ENCODE measurements at regions not wholly inside any gene's neighbourhood (a gene's known extent, or its start where the extent isn't known, plus 50 kb on each side); places are given as distances from the start of the nearest gene placed in this dataset.

GRCh38 chr3:132829101-132829500 lies 106.9 kb upstream of the NPHP3 start:
- TF ChIP-seq EZH2 (IDR thresholded peaks at IDR 0.05; ENCODE audit: borderline replicate concordance): no peak
- no peak for TF ChIP-seq CTCF (IDR thresholded peaks at IDR 0.05; ENCODE audit: poor library complexity)

All from hepatocyte (in vitro differentiated cells).